Heart left ventricle (tissue), 13 donors: ENCODE measurements at regions not wholly inside any gene's neighbourhood (a gene's known extent, or its start where the extent isn't known, plus 50 kb on each side); places are given as distances from the start of the nearest gene placed in this dataset.

Source experiments
- POLR2A ChIP-seq, 2 donors: fragments of 450-650 bp; IDR thresholded peaks; one replicate each; pipeline ENCODE4 v1.6.1; 2017; ENCODE audit warnings: antibody characterized with exemption in 2 of 2, mild to moderate bottlenecking in 2 of 2, moderate library complexity in 2 of 2
- TF ChIP-seq, protein P1 (sequence below), 12 donors: fragments of 200-600 bp; sonication (generic) in 4 of 12; IDR thresholded peaks; one replicate each; pipeline versions ENCODE4 v1.5.0 to v1.8.0; 2018 to 2022; ENCODE audit warnings: antibody characterized with exemption in 12 of 12, mild to moderate bottlenecking in 5 of 12
- donor health status: ischemic (EF 13 %, LVEDD 7.1; RV severe dilation, severe dysfunction).
- donor health status: DM: no; HTN: yes; CAD: no.
- donor health status: DM: no; HTN: no; CAD: no.
- donor health status: ischemic (EF 25% LVEDD 6.9; RV normal size, moderate dysfunction).
- donor health status: ischemic (EF 25% LVEDD 5.7; RV mildly dilated, moderate dysfunction).
- donor health status: ischemic (EF 35%, LVEDD 5.7; RV mildly dilated, moderate dysfunction).
- donor health status: nonischemic (EF 11% LVEDD 7.7; RV severe dilation, severe dysfunction).
- donor health status: DM: yes; HTN: yes; CAD: no.
- donor health status: PGD.
- donor health status: ischemic (EF 29% LVEDD 5.4; RV normal size, mild dysfunction).
- donor health status: nonischemic (EF 23%, LVEDD 6.1; RV moderate dilation, normal function).

DNA sequence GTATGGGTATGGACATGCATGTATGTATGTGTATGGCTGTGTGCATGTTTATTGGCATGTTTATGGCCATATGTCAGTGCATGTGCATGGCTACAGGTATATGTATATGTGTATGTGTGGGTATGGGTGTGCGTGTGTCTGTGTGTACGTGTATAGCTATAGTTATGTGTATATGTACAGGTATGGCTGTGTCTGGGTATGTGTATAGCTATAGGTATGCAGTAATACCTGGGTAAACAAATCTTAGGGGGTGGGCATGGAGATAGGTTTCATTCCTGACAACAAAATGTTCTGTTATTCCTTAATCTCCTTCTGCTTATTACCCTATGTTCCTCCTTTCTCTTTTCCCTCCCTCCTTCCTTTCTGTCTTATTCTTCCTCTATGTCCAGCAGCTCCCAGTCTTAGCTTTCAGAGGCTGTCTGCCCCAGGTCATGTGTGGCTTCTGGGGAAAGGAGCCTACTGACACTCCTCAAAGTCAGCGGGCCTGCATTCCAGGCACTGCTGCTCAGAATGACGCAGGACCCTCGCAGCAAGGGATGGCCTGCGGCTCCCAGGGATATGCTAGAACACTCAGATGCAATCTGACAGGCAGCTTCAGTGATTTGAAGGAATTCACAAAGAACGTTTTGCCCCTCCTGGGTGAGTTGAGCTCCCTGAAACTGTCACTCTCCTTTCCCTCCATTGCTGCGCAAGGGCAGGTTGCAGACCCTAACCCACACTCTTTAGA lies 139.3 kb upstream of the PHACTR1 start:
- TF ChIP-seq POLR2A (IDR thresholded peaks at IDR 0.05): no peak
- TF ChIP-seq, protein P1, sequence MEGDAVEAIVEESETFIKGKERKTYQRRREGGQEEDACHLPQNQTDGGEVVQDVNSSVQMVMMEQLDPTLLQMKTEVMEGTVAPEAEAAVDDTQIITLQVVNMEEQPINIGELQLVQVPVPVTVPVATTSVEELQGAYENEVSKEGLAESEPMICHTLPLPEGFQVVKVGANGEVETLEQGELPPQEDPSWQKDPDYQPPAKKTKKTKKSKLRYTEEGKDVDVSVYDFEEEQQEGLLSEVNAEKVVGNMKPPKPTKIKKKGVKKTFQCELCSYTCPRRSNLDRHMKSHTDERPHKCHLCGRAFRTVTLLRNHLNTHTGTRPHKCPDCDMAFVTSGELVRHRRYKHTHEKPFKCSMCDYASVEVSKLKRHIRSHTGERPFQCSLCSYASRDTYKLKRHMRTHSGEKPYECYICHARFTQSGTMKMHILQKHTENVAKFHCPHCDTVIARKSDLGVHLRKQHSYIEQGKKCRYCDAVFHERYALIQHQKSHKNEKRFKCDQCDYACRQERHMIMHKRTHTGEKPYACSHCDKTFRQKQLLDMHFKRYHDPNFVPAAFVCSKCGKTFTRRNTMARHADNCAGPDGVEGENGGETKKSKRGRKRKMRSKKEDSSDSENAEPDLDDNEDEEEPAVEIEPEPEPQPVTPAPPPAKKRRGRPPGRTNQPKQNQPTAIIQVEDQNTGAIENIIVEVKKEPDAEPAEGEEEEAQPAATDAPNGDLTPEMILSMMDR (IDR thresholded peaks at IDR 0.05): no peak
